Choroid plexus epithelial cell (primary cell): ENCODE measurements at regions not wholly inside any gene's neighbourhood (a gene's known extent, or its start where the extent isn't known, plus 50 kb on each side); places are given as distances from the start of the nearest gene placed in this dataset.

Source experiments
- DNase-seq: peaks from one replicate; pipeline ENCODE4 v3.0.0-alpha.2; 2010; ENCODE audit warnings: low read depth
- H3K4me3 ChIP-seq: 2 replicates; pipeline ENCODE4 v1.5.1; 2011; ENCODE audit warnings: low read depth, mild to moderate bottlenecking, control low read depth, low read length, moderate library complexity
- TF ChIP-seq, protein P1 (sequence below): conservative IDR thresholded peaks from 2 replicates; pipeline ENCODE4 v1.5.1; 2011; ENCODE audit warnings: low read depth, mild to moderate bottlenecking, control low read depth, inconsistent platforms, low read length, moderate library complexity

GRCh38 chr6:134658596-134658995, 291.3 kb downstream of the ALDH8A1 start:
- peak; percentile 74 for DNase-seq
- TF ChIP-seq, protein P1, sequence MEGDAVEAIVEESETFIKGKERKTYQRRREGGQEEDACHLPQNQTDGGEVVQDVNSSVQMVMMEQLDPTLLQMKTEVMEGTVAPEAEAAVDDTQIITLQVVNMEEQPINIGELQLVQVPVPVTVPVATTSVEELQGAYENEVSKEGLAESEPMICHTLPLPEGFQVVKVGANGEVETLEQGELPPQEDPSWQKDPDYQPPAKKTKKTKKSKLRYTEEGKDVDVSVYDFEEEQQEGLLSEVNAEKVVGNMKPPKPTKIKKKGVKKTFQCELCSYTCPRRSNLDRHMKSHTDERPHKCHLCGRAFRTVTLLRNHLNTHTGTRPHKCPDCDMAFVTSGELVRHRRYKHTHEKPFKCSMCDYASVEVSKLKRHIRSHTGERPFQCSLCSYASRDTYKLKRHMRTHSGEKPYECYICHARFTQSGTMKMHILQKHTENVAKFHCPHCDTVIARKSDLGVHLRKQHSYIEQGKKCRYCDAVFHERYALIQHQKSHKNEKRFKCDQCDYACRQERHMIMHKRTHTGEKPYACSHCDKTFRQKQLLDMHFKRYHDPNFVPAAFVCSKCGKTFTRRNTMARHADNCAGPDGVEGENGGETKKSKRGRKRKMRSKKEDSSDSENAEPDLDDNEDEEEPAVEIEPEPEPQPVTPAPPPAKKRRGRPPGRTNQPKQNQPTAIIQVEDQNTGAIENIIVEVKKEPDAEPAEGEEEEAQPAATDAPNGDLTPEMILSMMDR: no peak
- no peak overlapping the region for H3K4me3 ChIP-seq

DNA sequence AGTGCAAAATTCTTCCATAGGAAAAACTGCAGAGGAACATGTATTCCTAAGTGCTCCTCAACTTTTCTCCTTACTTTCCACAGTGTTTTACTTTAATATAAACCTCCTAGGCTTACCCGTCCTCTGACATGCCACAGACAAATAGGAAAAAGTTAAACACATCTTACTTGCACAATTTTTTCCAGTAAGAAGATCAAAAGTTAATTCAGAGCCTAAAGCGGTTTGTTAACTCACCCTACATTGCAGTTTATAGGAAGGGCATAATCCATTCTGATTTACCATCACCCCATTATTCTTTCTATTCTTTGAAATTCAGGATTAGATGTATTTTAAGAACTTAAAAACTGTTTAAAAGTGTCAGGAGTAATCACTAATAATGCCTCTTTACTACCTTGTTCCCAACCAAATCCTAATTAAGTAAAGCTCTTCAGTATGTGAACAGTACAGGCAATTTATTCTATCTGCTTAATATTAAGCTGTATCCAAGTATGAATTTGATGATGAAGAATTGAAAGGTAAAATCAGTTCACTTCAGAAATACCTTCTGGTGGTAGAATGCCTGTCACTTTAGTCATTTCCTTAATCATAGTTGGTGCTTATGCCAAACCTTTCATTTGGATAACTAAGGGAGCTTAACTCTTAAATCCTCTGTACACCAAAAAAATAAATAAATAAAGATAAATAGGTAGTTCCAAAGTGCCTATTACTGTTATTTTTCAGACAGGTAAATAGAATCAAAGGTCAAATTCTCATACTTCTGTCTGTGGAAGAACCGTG, 292.0 kb downstream of the ALDH8A1 start:
- TF ChIP-seq, protein P1: no peak
- H3K4me3 ChIP-seq: no peak overlapping the region
- DNase-seq: peak; percentile 36

DNA sequence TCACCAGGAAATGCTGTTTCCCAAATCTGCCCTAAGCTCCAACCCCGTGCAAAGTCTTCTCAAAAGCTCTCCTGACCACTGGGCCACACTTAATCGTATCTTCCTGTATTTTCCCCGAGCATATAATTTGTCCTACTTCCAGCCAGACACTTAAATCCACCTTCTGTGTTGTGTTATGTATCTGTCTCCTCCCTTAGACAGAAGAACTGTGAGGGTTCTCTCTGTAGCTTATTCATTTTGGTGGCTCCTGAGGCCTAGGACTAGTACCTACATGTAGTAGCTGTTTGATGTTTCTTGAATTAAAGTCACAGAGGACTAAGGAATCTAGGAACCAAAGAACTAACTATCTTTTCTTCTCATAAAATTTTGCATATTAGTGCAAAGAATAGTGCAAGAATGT, 292.6 kb downstream of the ALDH8A1 start:
- TF ChIP-seq, protein P1: no peak
- no peak overlapping the region for H3K4me3 ChIP-seq

DNA sequence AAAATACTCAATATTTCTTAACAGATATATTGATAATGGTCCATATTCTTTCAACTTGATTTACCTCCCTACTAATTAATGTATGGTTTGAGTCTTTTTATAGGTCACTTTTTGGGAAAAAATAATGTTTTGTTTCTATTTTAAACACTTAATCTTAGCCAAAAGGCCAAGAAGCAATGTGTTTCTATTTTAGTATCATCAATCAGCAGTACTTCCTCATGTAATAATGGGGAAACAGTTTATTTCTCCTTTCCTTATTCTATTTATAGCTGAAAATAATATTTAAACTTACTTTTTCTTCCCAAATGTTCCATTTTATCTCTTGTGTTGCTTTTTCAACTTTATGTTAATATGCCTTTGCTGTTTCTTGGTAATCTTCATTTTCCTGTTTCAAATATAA, 295.1 kb downstream of the ALDH8A1 start:
- TF ChIP-seq, protein P1: no peak
- H3K4me3 ChIP-seq: no peak overlapping the region
- no peak for DNase-seq

More for the DNA sequence above, 292.6 kb downstream of the ALDH8A1 start:
- no peak for DNase-seq

DNA sequence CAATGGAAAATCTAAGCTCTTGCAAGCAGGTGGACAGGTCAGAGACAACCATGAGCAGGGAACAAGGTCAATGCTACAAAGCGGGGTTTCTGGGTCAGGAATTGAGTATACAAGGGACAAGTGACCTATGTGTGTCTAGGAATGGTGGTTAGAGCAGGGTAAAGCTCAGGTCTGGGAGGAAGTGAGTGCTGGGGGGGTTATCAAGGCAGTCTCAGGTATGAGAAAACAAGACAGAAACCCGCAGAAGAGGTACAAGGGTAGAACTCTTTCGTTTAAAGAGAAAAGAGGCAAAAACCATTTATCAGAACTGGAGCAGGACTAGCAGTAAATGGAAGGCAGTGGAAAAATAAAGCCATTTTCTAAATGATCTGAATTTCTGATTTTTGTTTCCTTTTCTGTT, 298.4 kb downstream of the ALDH8A1 start:
- H3K4me3 ChIP-seq: no peak overlapping the region
- TF ChIP-seq, protein P1: no peak
- no peak for DNase-seq

- peak; percentile 61 for DNase-seq
- TF ChIP-seq, protein P1: no peak
- H3K4me3 ChIP-seq: no peak overlapping the region
These were observed 302.0 kb downstream of the ALDH8A1 start for GRCh38 chr6:134647861-134648260.

GRCh38 chr6:134642819-134643218, 307.1 kb downstream of the ALDH8A1 start:
- TF ChIP-seq, protein P1: no peak
- H3K4me3 ChIP-seq: no peak overlapping the region

More at GRCh38 chr6:134642819-134643218, 307.1 kb downstream of the ALDH8A1 start:
- no peak for DNase-seq
